ENCODE measurements at regions not wholly inside any gene's neighbourhood (a gene's known extent, or its start where the extent isn't known, plus 50 kb on each side); places are given as distances from the start of the nearest gene placed in this dataset.

- TF ChIP-seq, protein P1, sequence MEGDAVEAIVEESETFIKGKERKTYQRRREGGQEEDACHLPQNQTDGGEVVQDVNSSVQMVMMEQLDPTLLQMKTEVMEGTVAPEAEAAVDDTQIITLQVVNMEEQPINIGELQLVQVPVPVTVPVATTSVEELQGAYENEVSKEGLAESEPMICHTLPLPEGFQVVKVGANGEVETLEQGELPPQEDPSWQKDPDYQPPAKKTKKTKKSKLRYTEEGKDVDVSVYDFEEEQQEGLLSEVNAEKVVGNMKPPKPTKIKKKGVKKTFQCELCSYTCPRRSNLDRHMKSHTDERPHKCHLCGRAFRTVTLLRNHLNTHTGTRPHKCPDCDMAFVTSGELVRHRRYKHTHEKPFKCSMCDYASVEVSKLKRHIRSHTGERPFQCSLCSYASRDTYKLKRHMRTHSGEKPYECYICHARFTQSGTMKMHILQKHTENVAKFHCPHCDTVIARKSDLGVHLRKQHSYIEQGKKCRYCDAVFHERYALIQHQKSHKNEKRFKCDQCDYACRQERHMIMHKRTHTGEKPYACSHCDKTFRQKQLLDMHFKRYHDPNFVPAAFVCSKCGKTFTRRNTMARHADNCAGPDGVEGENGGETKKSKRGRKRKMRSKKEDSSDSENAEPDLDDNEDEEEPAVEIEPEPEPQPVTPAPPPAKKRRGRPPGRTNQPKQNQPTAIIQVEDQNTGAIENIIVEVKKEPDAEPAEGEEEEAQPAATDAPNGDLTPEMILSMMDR (IDR thresholded peaks at IDR 0.05; ENCODE audit: insufficient read depth, low read length, poor library complexity, severe bottlenecking) = no peak
- no peak for TF ChIP-seq EZH2phosphoT487 (conservative IDR thresholded peaks at IDR 0.05; ENCODE audit: low read length)
Measured at GRCh38 chr11:131025020-131025419, 108.7 kb upstream of the SNX19 start.

Data from SU-DHL-6 (cell line).